ENCODE measurements at regions not wholly inside any gene's neighbourhood (a gene's known extent, or its start where the extent isn't known, plus 50 kb on each side); places are given as distances from the start of the nearest gene placed in this dataset.
"Not testable (repeated sequence)": the region's sequence is repeated elsewhere in the genome, so short reads cannot be mapped to it uniquely, and the experiment has no call there.

GRCh38 chr16:52657924-52658323 is 111.0 kb upstream of the TOX3 start:
- DNase-seq (ENCODE audit: insufficient read length, low spot score) (no peak), FAIRE-seq (no peak)

- not testable (repeated sequence) for DNase-seq (ENCODE audit: insufficient read length, low spot score); FAIRE-seq
Measured at GRCh38 chr16:52655916-52656315, 109.0 kb upstream of the TOX3 start.

DNA sequence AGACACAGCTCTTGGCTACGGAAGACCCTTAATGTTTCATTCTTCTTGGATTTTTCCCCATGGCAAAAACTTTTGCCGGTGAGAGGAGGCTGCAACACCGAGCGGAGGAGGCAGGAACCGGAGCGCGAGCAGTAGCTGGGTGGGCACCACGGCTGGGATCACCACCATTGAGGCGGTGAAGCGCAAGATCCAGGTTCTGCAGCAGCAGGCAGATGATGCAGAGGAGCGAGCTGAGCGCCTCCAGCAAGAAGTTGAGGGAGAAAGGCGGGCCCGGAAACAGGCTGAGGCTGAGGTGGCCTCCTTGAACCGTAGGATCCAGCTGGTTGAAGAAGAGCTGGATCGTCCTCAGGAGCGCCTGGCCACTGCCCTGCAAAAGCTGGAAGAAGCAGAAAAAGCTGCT is 108.2 kb upstream of the TOX3 start:
- FAIRE-seq; DNase-seq (ENCODE audit: insufficient read length, low spot score): not testable (repeated sequence)

GRCh38 chr16:52652033-52652432 is 105.1 kb upstream of the TOX3 start:
- no peak for FAIRE-seq

DNA sequence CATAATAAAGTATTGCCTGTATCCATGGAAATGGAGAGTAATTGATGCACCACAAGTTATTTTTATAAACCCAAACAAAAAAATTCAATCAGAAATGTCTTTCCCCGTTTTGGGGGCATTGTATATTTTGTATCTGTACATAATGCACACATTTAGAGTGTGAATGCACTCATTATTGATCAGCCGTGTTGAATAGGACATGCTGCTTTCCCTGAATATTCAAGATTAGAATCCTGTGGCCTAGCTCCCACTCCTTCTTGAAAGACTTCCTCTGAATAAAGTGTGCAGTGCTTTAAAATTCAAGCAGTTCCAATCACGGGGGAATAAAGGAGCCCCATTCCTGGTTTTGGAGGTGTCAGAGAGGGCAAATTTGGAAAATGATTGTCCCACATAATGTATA is 103.8 kb upstream of the TOX3 start:
- no peak for FAIRE-seq
- no peak for DNase-seq (ENCODE audit: insufficient read length, low spot score)

More at GRCh38 chr16:52652033-52652432, 105.1 kb upstream of the TOX3 start:
- no peak for DNase-seq (ENCODE audit: insufficient read length, low spot score)

- FAIRE-seq, result no peak
- DNase-seq (ENCODE audit: insufficient read length, low spot score), result no peak
Measured at GRCh38 chr16:52650318-52650717, 103.4 kb upstream of the TOX3 start.

GRCh38 chr16:52649870-52650269 is 102.9 kb upstream of the TOX3 start:
- FAIRE-seq (no peak), DNase-seq (ENCODE audit: insufficient read length, low spot score) (no peak)

GRCh38 chr16:52647588-52647987 is 100.6 kb upstream of the TOX3 start:
- FAIRE-seq, result no peak
- DNase-seq (ENCODE audit: insufficient read length, low spot score), result no peak

- FAIRE-seq, result no peak
- no peak for DNase-seq (ENCODE audit: insufficient read length, low spot score)
Measured at GRCh38 chr16:52643006-52643405, 96.1 kb upstream of the TOX3 start.

DNA sequence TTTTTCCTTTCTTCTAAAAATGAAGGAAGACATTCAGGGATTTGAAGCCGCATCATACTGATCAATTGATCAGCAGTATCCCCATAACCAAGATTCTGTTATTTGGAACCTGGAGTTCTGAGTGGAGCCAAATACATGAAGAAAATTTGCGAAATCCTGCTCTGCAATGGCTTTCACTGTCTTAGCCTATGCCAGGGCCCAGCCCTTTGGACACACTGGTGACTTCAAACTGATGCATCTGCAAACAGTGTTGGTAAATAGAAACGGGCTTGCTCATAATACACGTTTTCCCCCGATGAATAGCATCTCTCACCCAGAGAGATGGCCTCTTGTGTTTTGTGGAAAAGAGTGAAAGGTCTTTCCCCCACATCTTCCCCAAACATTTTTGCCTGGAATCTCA is 87.6 kb upstream of the TOX3 start:
- DNase-seq (ENCODE audit: insufficient read length, low spot score), result no peak
- FAIRE-seq, result no peak

DNA sequence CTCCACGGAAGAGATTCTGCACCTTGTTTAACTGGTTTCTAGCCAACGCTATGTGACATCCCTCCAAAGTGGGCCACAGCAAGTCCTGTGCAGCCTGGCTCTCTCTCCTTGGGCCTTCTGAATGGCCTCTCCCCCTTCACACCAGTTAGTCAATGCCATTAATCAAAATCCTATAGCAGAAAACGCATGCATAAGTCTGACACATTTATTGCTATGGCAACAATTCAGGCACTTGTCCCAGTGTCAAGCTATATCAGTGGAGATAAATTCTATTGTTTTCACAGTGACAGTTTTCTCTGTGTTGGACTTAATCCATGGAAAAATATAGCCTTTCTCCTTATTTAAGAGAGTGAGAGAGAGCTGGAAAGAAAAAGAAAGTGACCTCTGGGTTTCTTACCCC is 87.2 kb upstream of the TOX3 start:
- FAIRE-seq (no peak), DNase-seq (ENCODE audit: insufficient read length, low spot score) (no peak)

- FAIRE-seq, result no peak
Measured at GRCh38 chr16:52633230-52633629, 86.3 kb upstream of the TOX3 start.

GRCh38 chr16:52631711-52632110 is 84.8 kb upstream of the TOX3 start:
- FAIRE-seq, result no peak
- DNase-seq (ENCODE audit: insufficient read length, low spot score), result no peak

More at GRCh38 chr16:52633230-52633629, 86.3 kb upstream of the TOX3 start:
- DNase-seq (ENCODE audit: insufficient read length, low spot score), result no peak

DNA sequence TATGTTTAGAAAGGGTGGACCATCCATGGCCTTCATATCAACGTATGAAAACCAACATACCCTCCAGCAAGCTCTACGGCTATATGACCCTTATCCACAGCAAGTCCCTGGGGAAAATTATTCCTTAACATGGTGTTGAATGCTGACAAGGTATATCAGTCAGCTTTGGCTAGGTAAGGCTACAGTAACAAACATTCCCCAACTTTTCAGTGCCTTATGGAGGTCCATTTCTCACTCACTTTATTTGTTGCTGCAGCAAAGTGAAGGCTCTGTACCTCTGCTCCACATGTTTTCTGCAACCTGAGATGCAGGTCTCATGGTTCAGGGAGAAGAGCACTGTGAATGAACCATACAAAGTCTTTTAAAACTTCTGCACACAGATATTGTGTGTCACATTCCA is 83.8 kb upstream of the TOX3 start:
- FAIRE-seq, result no peak
- no peak for DNase-seq (ENCODE audit: insufficient read length, low spot score)

GRCh38 chr16:52629296-52629695 is 82.4 kb upstream of the TOX3 start:
- FAIRE-seq (no peak), DNase-seq (ENCODE audit: insufficient read length, low spot score) (no peak)

- no peak for DNase-seq (ENCODE audit: insufficient read length, low spot score)
Measured at GRCh38 chr16:52624891-52625290, 77.9 kb upstream of the TOX3 start.

DNA sequence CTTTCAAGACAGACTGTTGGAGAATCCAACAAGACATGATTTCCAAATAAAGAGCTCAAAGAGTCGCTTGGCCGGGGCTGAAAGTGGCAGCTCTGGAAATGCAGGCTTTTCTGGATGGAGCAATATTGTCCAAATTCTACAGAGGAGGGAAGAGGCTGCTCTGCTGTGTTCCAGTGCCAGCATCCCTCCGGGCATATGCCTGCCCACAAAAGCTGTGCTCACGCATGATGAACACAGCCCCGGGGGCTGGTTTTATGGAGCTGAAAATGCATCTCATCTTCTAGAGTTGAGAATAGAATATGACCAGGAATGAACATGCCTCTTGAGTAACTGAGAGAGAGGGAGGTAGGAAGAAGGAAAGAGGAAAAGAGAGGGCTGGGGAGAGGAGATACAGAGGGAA is 74.7 kb upstream of the TOX3 start:
- no peak for DNase-seq (ENCODE audit: insufficient read length, low spot score)
- FAIRE-seq, result no peak

More at GRCh38 chr16:52624891-52625290, 77.9 kb upstream of the TOX3 start:
- FAIRE-seq, result no peak

DNA sequence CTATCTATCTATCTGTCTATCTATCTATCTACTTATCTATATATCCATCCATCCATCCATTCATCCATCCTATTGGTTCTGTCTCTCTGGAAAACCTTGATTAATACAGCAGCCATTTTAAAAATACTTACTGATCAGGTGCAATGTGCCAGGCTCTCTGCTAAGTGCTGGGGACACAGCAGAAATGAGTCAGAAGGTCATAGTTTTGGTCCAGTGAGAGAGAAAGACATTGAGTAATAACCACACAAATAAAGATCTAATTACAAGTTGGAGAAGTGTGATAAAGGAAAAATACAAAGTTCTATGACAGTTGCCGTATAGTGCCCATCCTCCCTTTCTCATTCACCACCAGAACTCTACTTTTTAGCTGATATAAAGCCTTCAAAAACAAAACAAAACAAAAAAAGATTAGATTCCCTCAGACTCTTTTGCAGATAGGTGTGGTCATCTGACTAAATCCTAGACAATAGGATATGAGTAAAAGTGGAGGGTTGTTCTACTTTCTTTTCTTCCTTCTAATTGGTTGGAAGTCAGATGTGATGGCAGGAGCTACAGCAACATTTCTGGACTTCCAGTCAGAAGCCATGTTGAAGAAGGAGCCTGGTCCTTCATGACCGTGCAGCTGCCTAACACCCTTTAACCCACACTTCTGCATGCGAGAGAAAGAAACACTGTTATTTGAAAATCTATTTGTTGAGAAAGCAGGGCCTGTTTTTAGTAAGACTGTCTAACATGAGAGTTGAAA is 72.0 kb upstream of the TOX3 start:
- FAIRE-seq (no peak), DNase-seq (ENCODE audit: insufficient read length, low spot score) (no peak)

DNA sequence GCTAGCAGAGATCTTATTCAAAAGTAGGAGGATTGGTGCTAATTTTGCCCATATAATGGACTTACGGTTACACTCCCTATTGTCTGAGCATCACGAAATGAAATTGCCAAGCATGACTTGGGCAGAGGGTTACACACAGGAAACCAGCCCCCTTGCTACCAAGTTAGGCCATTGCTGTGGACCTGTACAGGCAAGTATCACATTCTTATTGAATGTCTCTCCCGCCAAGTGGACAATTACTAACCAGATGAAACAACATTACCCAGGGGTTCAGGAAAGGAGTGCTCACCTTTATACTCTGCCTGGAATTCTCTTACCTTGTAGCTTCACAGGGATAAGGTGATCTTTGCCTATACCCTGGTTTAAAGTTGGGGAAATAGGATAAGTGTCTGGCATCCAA is 70.6 kb upstream of the TOX3 start:
- no peak for FAIRE-seq
- no peak for DNase-seq (ENCODE audit: insufficient read length, low spot score)

GRCh38 chr16:52613508-52613907 is 66.6 kb upstream of the TOX3 start:
- DNase-seq (ENCODE audit: insufficient read length, low spot score) (no peak), FAIRE-seq (no peak)

DNA sequence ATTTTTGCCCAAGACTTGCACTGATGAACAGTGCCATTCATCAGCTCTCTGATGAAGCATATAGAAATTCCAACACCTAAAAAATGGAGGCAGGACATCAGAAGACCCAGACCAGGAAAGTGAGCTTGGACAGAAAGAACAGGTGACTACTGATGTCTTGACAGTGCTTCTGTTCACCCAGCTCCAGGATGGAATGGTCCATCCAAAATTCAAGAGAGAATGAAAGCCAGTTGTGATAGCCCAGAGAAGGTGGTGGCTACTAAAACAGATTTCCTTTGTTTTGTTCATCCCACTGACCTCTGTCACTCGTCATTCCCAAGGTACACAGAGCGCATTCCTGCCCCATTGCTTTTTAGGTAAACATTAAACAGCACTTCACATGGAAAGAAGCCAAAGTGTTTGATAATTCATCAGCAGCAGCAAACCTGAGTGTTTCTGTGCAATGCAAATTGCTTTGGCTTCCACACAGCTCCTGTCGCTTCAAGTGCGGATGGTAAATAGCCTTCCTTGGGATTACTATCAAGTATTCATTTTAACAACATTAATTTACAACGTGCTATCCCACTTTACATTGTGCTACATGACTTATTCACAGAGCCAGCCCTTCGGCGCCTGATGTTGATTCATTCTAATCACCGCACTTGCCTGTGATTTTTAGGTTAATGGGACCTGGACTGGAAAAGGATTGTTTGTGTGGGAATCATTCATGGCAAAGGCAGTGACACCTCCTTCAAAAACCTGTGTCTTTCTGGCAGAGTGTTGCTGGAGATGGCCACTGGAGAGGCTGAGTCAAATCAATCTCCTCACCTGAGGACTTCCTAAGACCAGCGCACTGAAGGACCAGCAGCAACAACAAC is 65.1 kb upstream of the TOX3 start:
- no peak for FAIRE-seq
- DNase-seq (ENCODE audit: insufficient read length, low spot score), result no peak

DNA sequence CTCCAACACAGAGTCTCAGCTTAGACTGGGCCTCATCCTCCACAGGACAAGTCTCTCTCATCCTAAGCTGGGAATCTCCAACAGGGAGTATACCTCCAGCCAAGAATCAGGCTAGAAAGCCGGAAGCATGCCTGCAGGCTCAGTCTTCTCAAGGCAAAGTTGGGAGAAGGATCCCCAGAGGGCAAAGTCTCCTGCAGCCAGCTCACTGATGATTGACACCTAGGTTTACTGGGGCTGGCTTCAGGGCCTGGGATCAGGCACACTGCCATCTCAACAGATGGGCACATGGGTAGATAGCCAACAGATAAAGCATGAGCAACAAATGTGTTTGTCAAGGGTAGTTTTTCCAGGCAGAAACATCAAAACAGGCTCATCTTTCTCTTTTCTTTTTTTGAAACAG is 56.1 kb upstream of the TOX3 start:
- peak; percentile 4 for FAIRE-seq
- DNase-seq (ENCODE audit: insufficient read length, low spot score), result no peak

All from HTR-8/SVneo (cell line).